Neuronal stem cell (in vitro differentiated cells): ENCODE measurements at regions not wholly inside any gene's neighbourhood (a gene's known extent, or its start where the extent isn't known, plus 50 kb on each side); places are given as distances from the start of the nearest gene placed in this dataset.
"Not testable (repeated sequence)": the region's sequence is repeated elsewhere in the genome, so short reads cannot be mapped to it uniquely, and the experiment has no call there.

Experiments used
- DNase-seq: peaks from one replicate; pipeline ENCODE4 v3.0.0-alpha.2; 2013; ENCODE audit warnings: low spot score
- H2AFZ ChIP-seq: one replicate; pipeline ENCODE4 v1.6.1; 2013; ENCODE audit warnings: mild to moderate bottlenecking, low read length, inconsistent platforms
- H2AK5ac ChIP-seq: 2 replicates; pipeline ENCODE4 v1.6.1; 2013; ENCODE audit warnings: low read depth, mild to moderate bottlenecking, inconsistent platforms, low read length, moderate library complexity, mixed read lengths
- H2BK120ac ChIP-seq: 2 replicates; pipeline ENCODE4 v1.6.1; 2013; ENCODE audit warnings: low read depth, mild to moderate bottlenecking, inconsistent platforms, low read length, moderate library complexity, mixed read lengths
- H2BK12ac ChIP-seq: one replicate; pipeline ENCODE4 v1.6.1; 2013; ENCODE audit warnings: low read length, inconsistent platforms
- H2BK15ac ChIP-seq: 2 replicates; pipeline ENCODE4 v1.6.1; 2013; ENCODE audit warnings: mild to moderate bottlenecking, low read length, inconsistent platforms, mixed read lengths
- H2BK5ac ChIP-seq: one replicate; pipeline ENCODE4 v1.6.1; 2013; ENCODE audit warnings: inconsistent platforms, mild to moderate bottlenecking, low read length, moderate library complexity
- H3K14ac ChIP-seq: one replicate; pipeline ENCODE4 v1.6.1; 2013; ENCODE audit warnings: low read length, inconsistent platforms
- H3K18ac ChIP-seq: 2 replicates; pipeline ENCODE4 v1.6.1; 2013; ENCODE audit warnings: low read length, inconsistent platforms
- H3K23ac ChIP-seq: 2 replicates; pipeline ENCODE4 v1.6.1; 2013; ENCODE audit warnings: low read depth, mild to moderate bottlenecking, mixed read lengths, low read length, inconsistent platforms; ENCODE audit not compliant: poor library complexity
- H3K27ac ChIP-seq: replicated peaks from 3 replicates; pipeline ENCODE4 v1.5.1; 2013; ENCODE audit warnings: low read length, inconsistent platforms
- H3K27me3 ChIP-seq, 3 experiments: 2 replicates each; pipeline ENCODE4 v1.6.1; 2013; ENCODE audit warnings: low read length in 3 of 3, mild to moderate bottlenecking in 2 of 3, inconsistent platforms in 1 of 3, low read depth in 1 of 3, mixed read lengths in 1 of 3, moderate library complexity in 1 of 3; ENCODE audit not compliant: control insufficient read depth in 3 of 3, insufficient read depth in 3 of 3
- H3K36me3 ChIP-seq, 2 donors: replicated peaks in 1 of 2; 2 replicates each; pipeline ENCODE4 v1.6.1; 2013; ENCODE audit warnings: low read length in 2 of 2; ENCODE audit not compliant: control insufficient read depth in 2 of 2, insufficient read depth in 2 of 2
- H3K4ac ChIP-seq: 2 replicates; pipeline ENCODE4 v1.6.1; 2013; ENCODE audit warnings: inconsistent platforms, mild to moderate bottlenecking, low read length, moderate library complexity
- H3K4me1 ChIP-seq, 2 donors: 1 replicate in 1 of 2; 2 replicates in 1 of 2; pipeline ENCODE4 v1.6.1; 2013; ENCODE audit warnings: low read length in 2 of 2, low read depth in 1 of 2; ENCODE audit not compliant: control insufficient read depth in 2 of 2, insufficient read depth in 1 of 2
- H3K4me2 ChIP-seq: one replicate; pipeline ENCODE4 v1.6.1; 2013; ENCODE audit warnings: mild to moderate bottlenecking, low read length, inconsistent platforms; ENCODE audit not compliant: insufficient read depth, poor library complexity, severe bottlenecking
- H3K4me3 ChIP-seq, 2 donors: 2 replicates each; pipeline ENCODE4 v1.5.1; 2013; ENCODE audit warnings: low read length in 2 of 2, mild to moderate bottlenecking in 2 of 2, inconsistent platforms in 1 of 2, moderate library complexity in 1 of 2
- H3K79me1 ChIP-seq: one replicate; pipeline ENCODE4 v1.6.1; 2013; ENCODE audit warnings: low read depth, mild to moderate bottlenecking, inconsistent platforms, low read length, moderate library complexity
- H3K9ac ChIP-seq: one replicate; pipeline ENCODE4 v1.6.1; 2013; ENCODE audit warnings: mild to moderate bottlenecking, low read depth, low read length, inconsistent platforms; ENCODE audit not compliant: poor library complexity
- H3K9me3 ChIP-seq, 2 donors: replicated peaks in 1 of 2; 2 replicates each; pipeline versions ENCODE3 to v1.6.1; 2013; ENCODE audit warnings: low read length in 2 of 2, mild to moderate bottlenecking in 2 of 2, inconsistent platforms in 1 of 2, low read depth in 1 of 2, mixed read lengths in 1 of 2, moderate library complexity in 1 of 2; ENCODE audit not compliant: control insufficient read depth in 2 of 2, insufficient read depth in 1 of 2
- H4K8ac ChIP-seq: one replicate; pipeline ENCODE4 v1.6.1; 2013; ENCODE audit warnings: low read depth, mild to moderate bottlenecking, inconsistent platforms, low read length, moderate library complexity
- H4K91ac ChIP-seq: one replicate; pipeline ENCODE4 v1.6.1; 2013; ENCODE audit warnings: low read length, low read depth, mild to moderate bottlenecking, inconsistent platforms; ENCODE audit not compliant: poor library complexity
- WGBS, 2 donors: extraction: QIAGEN DNeasy Blood & Tissue Kit; methylation state at CpG; one replicate each; pipeline ENCODE4 v1.1.7; 2013; ENCODE audit warnings: missing lambda C conversion rate in 2 of 2, mixed read lengths in 1 of 2; ENCODE audit not compliant: insufficient read length in 2 of 2, insufficient replicate concordance in 1 of 2; ENCODE audit errors: extremely low coverage in 2 of 2; 5-methylcytosine and 5-hydroxymethylcytosine counted together

DNA sequence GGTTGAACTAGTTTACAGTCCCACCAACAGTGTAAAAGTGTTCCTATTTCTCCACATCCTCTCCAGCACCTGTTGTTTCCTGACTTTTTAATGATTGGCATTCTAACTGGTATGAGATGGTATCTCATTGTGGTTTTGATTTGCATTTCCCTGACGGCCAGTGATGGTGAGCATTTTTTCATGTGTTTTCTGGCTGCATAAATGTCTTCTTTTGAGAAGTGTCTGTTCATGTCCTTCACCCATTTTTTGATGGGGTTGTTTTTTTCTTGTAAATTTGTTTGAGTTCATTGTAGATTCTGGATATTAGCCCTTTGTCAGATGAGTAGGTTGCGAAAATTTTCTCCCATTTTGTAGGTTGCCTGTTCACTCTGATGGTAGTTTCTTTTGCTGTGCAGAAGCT lies 153.1 kb downstream of the GOLGA6L4 start:
- H3K4me2 ChIP-seq, H4K91ac ChIP-seq, H3K79me1 ChIP-seq, H2AFZ ChIP-seq, DNase-seq, H2BK15ac ChIP-seq, H3K4me1 ChIP-seq, H3K9ac ChIP-seq, H3K18ac ChIP-seq, H3K27ac ChIP-seq, H3K27me3 ChIP-seq, H3K14ac ChIP-seq, H2BK5ac ChIP-seq, H3K36me3 ChIP-seq, H3K4ac ChIP-seq, H2BK120ac ChIP-seq, H3K9me3 ChIP-seq, H2BK12ac ChIP-seq, H3K4me3 ChIP-seq, H4K8ac ChIP-seq, H3K23ac ChIP-seq, H2AK5ac ChIP-seq: not testable (repeated sequence)
- WGBS, 2 donors, result no CpG with 5 or more reads among the region's 2 CpGs

DNA sequence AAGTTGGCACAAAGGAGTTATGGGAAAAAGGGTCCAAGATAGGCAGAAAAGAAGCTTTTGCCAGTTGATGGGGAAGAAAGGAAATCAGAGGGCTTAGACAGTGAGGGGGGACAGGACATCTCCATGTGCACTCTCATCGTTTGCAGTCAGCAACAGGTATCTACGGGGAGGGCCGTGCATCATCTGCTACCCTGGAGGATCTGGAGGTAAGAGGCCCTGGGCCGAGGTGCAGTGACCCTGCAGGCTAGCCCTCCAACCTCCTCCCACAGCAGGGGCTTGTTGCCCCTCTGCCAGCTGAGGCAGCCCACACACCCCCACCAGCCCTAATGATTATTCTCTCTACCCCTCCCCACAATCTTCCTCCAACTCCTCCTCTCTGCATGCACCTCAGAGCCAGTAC lies 154.8 kb downstream of the GOLGA6L4 start:
- not testable (repeated sequence) for H3K79me1 ChIP-seq, H4K91ac ChIP-seq, DNase-seq, H2BK15ac ChIP-seq, H2AFZ ChIP-seq, H3K23ac ChIP-seq, H3K4ac ChIP-seq, H3K27ac ChIP-seq, H3K9me3 ChIP-seq, H2BK120ac ChIP-seq, H3K4me3 ChIP-seq, H3K36me3 ChIP-seq, H3K9ac ChIP-seq, H2AK5ac ChIP-seq, H3K18ac ChIP-seq, H3K27me3 ChIP-seq, H2BK5ac ChIP-seq, H3K14ac ChIP-seq, H3K4me2 ChIP-seq, H2BK12ac ChIP-seq, H3K4me1 ChIP-seq
- peak overlapping the region; percentile 43 for H4K8ac ChIP-seq
- WGBS, 2 donors, result no CpG with 5 or more reads among the region's 4 CpGs

DNA sequence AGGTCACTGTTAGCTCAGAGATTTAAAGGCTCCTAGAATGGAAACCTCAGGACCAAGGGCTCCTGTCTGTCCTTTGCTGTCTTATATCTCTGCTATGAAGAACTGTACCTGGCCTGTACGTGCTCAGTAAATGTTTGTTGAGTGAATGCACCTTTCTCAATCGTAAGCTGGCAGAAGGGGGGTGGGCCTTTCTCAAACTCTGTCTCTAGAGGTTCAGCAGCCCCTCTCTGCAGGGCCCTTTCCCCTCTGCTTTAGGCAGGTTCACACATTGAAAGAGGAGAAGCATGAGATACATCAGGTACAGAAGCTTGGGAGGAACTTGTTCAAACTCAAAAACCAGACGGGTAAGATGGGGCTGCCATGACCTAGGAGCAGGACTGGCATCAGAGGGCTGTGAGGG lies 155.6 kb downstream of the GOLGA6L4 start:
- DNase-seq, result no peak
- no peak overlapping the region for H3K4ac ChIP-seq
- H3K4me1 ChIP-seq, result no peaks in the 10 kb centered on the region
- no peak overlapping the region for H2BK15ac ChIP-seq
- H3K27me3 ChIP-seq, result no peaks in the 10 kb centered on the region
- H3K4me2 ChIP-seq, result no peak overlapping the region
- no peak overlapping the region for H2BK12ac ChIP-seq
- H4K91ac ChIP-seq, result no peak overlapping the region
- no peak overlapping the region for H3K23ac ChIP-seq
- no peak overlapping the region for H3K27ac ChIP-seq
- no peaks in the 10 kb centered on the region for H3K36me3 ChIP-seq
- H3K9ac ChIP-seq, result no peak overlapping the region
- H3K9me3 ChIP-seq, result no peaks in the 10 kb centered on the region
- H3K18ac ChIP-seq, result no peak overlapping the region
- no peak overlapping the region for H2BK5ac ChIP-seq
- no peak overlapping the region for H2AFZ ChIP-seq
- H3K14ac ChIP-seq, result no peak overlapping the region
- no peak overlapping the region for H2AK5ac ChIP-seq
- no CpG with 5 or more reads among the region's 3 CpGs for WGBS, 2 donors
- no peak overlapping the region for H4K8ac ChIP-seq
- H3K79me1 ChIP-seq, result no peaks in the 10 kb centered on the region
- H2BK120ac ChIP-seq, result no peak overlapping the region
- H3K4me3 ChIP-seq, result no peak overlapping the region

DNA sequence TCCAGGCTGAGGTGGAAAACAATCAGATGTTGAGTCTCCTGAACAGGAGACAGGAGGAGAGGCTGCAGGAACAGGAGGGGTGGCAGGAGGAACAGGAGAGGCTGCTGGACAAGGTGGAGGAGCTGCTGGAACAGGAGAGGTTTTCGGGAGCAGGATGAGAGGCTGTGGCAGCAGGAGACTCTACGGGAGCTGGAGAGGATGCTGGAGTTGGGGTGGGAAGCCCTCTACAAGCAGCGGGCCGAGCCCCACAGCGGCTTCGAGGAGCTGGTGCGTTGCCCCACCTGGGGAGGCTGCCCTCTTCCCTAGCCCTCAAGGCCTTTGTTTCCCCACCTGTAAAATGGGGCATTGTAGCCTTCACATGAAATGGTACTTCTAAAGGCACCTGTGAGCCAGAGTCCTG lies 156.4 kb downstream of the GOLGA6L4 start:
- not testable (repeated sequence) for DNase-seq, H2BK5ac ChIP-seq, H3K9ac ChIP-seq, H2AFZ ChIP-seq, H3K27ac ChIP-seq, H3K14ac ChIP-seq, H3K9me3 ChIP-seq, H3K27me3 ChIP-seq, H2BK15ac ChIP-seq, H2BK120ac ChIP-seq, H3K4me1 ChIP-seq, H3K18ac ChIP-seq, H4K8ac ChIP-seq, H3K36me3 ChIP-seq, H3K4me2 ChIP-seq, H2BK12ac ChIP-seq, H2AK5ac ChIP-seq, H3K79me1 ChIP-seq, H4K91ac ChIP-seq, H3K23ac ChIP-seq, H3K4ac ChIP-seq, H3K4me3 ChIP-seq
- WGBS, 2 donors, result no CpG with 5 or more reads among the region's 7 CpGs
